ENCODE measurements at regions not wholly inside any gene's neighbourhood (a gene's known extent, or its start where the extent isn't known, plus 50 kb on each side); places are given as distances from the start of the nearest gene placed in this dataset.

DNA sequence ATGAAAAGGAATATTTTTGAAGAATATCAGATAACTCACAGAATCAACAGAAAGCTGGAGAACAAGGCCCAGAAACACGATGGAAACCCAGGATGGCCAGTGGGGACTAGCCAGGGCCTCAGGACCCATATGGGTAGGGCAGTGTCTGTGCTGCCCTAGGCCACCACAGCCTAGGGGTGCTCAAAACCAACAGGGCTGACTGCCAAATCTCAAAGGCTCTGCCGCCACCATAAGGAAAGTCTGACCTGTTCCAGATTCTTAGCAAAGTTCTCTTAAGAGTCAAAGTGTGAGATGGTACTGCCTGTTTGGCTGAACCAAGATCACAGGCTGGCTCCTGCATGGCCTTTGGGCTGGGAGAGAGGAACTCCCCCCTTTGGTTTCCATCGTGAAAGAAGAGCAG is 164.7 kb upstream of the CTTNBP2NL start:
- DNase-seq: no peak

DNA sequence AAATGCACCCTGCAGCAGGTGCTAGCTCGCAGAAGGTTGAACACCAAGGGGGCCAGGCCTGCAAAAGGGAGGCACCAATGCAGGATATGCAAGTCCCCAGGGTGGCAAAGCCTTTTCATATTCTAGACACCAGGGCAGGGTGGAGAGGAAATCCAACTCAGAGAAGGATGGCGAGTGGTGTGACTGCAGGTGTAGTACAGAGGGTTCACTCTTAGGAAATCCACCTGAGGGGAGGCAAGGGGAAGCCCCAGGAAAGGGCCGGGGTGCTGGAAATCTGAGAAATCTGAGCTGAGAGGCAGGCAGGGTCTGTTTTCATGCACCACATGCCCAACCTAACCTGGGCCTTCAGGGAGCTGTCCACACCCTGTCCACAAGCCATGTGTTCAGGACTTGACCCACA is 163.2 kb upstream of the CTTNBP2NL start:
- DNase-seq: no peak

DNA sequence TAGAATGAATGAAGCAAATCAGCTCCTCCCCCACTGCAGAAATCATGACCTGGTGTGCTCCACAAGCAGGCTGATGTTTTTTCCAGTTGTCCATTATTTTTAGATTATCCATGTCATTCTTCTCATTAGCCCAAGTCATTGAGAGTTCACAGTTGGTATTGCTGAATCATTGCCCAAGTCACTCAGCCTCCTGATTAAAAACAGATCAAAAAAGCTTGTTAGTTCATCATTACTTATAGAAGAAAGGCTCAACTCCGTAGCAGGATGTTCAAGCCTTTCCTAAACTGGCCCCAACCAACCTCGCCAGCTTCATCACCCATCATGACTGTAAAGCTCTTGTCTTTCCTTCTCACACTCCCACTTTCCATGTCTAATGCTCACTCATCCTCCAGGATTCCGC is 161.3 kb upstream of the CTTNBP2NL start:
- DNase-seq: no peak

DNA sequence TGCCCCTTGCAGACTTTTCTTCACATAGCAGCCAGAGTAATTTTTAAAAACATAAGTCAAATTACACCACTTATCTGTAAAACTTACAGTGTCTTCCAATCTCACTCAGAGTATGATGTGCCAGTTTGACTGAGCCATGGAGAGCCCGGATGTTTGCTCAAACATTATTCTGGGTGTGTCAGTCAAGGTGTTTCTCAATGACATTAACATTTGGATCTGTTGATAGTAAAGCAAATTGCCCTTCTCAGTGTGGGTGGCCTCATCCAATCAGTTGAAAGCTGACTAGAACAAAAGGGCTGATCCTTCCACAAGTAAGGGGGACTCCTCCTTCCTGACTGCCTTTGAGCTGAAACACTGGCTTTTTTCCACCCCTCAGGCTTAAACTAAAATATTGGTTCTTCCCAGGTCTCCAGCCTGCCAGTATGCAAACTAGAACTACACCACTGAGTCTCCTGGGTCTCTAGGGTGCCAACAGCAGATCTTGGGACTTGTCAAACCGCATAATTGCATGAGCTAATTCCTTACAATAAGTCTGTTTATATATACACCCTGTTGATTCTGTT is 157.9 kb upstream of the CTTNBP2NL start:
- DNase-seq: no peak

DNA sequence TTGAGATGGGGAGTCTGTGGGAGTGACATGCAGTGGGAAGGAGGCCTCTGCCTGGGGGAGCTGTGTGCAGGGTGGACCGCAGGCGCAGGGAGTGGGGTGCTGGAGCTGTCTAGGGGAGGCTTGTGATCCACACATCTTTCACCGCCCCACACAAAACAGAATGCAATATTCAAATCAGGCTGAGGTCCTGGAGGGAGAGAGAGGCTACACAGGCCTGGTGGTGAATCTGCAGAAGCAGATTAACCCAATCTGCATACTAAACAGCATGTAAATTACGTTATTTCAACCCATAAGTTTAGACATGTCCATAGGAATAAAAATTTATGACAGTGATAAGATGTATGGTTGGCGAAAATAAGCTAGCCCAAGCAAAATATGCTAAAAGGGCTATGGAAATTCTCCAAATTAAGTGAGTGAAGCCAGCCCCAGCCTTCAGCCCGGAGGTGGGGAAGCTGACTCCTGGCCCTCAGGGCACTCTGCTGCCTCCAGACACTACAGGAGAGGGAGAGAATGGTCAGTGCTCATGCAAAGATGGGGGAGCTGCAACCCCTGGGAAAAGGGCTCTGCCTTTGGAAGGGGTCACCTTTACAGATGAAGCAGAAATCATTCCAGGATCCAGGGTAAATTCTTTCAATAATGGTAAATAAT is 156.2 kb upstream of the CTTNBP2NL start:
- DNase-seq: no peak

DNA sequence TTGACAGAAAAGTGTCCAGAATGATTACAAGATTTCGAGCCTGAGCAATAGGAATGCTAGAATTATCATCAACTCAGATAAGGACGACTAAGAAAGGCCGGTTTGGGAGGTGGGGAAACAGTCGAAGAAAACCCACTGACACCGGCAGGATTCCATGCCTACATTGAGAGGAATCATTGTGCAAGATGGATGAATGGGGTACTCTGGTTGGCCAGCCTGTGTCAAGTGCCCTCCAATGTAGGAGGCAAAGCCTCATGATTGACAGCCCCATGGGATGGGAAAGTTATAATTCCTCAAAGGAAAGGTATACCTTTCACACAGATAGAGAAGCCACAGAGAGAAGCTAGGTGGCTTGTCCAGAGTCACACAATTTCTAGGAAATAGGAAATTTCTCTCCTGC is 153.5 kb upstream of the CTTNBP2NL start:
- no peak for DNase-seq

DNA sequence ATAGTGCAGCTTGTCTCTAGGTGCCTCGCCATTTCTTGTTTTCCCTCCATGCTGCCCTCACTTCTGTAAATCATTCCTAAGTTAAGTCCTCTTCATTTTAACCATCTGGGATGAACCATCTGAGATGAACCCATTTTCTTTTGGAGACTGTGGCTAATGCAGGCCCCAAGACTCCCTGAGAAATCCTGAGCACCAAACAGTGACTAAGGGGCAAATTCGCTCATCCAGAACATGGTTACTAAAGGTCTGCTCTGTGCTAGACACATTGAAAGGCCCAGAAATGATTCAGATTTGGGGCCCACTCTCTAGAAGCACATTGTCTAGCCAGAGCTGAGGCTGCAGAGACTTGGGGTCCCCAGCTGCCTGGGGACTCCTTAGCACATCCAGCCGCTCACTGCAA is 151.9 kb upstream of the CTTNBP2NL start:
- no peak for DNase-seq

DNA sequence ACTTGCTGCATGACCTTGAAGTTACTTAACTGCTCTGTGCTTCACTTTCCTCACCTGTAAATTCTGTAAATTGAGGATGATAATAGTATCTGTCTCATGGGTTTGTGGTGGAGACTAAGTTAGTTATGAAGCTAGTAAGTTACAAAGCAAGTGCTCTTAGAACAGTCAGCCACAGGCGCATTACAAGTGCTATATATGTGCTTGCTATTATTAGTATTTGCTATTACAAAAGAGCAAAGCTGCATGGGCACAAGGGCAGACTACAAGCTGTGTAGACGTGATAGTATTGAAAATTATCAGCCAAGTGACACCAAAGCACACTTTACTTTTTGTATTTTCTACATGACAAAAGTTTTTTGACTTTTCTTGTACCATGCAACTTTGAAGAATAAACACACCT is 150.9 kb upstream of the CTTNBP2NL start:
- no peak for DNase-seq

DNA sequence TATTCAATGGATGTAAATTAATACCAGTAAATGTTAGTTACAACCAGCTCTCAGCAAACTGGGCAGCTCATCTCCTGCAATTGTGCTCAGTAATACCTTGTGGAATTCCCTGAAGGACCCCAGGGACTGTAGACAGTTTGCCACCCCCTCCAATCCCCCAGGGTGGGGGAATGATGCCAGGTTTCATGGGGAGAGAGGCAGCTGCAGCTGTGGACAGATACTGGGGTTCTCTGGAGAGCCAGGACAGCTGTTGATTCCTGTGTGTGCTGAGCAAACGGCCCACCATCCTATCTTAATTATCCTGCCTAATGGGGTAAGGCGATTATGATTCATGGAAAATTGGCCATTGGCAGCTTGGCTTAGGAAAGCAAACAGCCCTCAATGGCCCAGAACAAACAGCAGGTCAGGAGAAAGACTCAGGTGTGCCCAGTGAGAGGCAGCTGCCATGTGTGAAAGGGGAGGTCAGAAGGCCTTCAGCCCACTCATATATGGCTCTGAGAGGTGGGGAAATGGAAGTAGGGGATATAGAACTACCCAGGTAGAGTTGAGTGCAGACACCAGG is 148.9 kb upstream of the CTTNBP2NL start:
- no peak for DNase-seq

DNA sequence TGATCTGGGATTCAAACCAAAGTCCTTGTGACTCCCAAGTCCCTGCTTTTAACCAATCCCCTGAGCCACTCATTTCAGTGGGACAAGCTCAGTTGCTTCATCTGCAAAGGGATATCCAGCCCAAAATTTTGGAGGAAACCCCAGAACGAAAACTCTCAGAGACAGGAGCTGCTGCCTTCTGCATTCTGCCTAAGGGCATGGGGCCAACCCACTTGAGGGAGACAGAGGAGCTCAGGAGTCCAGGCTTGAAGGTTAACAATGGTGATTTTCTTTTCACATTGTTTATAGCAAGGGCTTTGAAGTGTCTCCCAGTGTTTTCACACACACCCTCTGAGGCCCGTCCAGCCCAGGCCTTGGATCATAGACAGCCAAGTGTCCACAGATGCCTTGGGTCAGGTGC is 148.1 kb upstream of the CTTNBP2NL start:
- DNase-seq: no peak

DNA sequence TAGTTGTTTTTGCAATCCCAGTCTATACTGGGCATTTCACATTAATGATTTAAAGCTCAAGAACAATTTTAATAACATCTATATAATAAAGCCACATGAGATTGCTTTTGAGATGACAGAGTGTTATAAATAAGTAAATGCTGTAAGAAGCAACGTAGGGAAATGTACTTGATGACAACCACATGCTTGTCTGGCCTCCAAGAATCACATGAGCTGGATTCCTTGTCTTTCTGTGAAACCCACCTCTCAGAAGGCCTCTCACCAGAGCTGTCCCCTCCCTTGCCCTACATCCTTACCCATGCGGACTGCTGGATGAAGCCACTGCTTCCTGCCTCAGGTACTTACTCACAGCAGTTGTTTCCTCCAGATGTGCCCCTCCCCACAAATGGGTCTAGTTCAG is 145.1 kb upstream of the CTTNBP2NL start:
- no peak for DNase-seq

DNA sequence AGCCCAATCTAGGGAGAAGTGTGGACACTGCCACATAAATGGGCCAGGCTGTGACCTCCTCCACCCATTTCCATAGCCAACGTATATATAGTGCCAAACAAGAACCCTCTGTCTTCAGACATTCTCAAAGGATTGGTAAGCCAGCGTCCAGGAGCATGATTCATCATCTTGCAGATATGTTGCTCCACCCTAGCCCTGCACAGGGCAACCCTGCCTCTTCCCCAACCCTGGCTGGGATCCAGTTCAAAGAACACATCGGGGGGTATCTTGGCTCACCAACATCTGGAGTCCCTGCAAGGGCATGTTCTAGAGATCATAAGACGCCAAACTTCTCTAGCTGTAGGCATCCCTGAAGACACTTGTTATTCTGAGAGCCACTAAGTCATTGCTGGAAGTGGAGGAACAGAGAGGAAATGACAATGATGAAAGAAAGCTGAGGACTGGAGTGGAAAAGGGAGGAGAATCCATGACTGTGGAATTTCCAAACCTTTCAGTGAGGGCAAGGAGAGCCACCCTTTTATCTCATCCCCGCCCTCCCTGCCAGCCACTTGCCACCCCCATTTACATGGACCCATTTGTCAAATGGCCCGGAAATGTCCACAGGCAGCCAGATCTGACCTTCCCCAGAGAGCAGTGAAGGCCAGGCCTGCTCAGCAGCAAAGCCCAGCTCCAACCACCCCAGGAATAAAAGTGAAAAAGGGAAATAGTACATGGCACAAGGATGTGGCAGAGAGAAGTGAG is 144.1 kb upstream of the CTTNBP2NL start:
- peak; percentile 63 to 82 for DNase-seq

DNA sequence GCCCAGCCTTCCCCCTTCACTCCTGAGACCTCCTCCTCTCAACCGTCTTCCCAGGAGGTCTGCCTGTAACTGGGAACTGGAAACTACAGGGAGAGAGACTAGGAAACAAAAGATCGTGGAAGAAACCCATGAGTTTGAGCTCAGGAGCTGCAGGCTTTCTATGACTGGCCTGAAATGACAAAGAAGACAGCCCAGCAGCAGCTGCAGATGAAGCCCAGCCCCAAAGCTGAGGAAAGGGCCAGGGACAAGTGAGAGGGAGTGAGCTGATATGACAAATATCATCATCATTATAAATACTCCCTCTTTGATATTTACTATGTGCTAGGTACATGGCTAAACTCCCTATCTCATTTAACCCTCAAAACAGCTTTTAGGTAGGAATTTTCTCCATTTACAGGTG is 142.6 kb upstream of the CTTNBP2NL start:
- no peak for DNase-seq

DNA sequence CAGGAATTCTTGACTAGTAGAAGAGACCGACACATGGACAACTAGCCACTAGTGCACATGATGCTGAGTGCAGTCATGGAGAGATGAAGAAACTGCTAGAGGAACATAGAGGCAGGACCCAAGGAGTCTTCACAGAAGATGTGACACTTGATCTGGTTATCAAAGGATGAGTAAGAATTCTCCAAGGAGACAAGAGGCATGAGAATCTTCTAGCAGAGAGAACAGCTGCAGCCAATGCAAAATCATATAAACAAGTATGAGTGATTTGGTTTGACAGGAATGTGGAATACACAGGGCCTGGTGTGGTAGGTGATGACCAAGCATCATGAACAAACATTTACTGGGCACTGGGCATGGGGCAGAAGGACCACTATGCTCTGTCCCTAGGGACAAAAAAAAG is 140.9 kb upstream of the CTTNBP2NL start:
- no peak for DNase-seq

DNA sequence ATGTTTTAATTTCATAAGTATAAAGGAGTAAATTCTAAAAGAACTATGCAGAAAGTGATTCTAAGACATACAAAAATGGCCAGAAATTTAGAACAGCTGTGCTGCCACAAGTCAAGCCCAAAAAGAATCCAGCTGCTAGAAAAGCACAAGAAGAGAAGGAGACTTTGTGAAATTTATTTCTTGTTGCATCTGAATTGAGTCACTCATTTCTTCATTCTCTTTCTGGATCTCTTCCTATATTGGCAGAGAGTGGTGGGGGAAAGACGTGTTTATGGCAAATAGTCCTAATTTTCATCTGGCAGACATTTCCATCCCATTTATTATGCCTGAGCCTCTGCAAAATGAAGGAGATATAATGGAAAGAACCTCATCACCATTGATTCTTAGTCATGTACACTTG is 139.6 kb upstream of the CTTNBP2NL start:
- no peak for DNase-seq

DNA sequence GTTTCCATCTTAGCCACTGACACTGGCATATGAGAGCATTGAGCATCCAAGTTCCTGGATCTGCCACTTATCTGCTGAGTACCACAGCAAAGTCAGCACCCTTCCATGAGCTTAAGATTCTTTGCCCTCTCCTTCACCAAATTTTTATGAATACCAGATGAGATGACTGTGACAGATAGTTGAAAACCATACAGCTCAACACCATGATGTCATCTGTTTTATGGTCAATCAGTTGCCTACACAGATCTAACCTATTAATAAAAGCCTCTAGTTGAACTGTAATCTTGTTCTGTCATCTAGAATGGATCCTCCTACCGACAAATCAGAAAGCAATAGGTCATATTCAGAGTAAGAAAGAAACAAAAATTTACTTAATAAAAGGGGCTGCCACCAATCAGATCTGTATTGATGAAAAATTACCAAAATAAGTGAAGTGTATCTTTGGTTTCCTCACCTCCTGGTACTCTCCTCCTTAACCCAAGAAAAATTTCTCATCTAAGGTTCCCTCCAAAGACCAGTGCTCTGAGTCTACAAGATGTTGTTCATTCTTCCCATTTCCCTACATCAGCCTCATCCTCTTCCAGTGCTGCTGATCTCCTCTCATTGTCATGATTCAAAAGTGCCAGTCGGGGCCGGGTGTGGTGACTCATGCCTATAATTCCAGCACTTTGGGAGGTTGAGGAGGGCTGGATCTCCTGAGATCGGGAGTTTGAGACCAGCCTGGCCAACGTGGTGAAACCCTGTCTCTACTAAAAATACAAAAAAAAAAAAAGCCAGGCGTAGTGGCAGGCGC is 138.8 kb upstream of the CTTNBP2NL start:
- no peak for DNase-seq

DNA sequence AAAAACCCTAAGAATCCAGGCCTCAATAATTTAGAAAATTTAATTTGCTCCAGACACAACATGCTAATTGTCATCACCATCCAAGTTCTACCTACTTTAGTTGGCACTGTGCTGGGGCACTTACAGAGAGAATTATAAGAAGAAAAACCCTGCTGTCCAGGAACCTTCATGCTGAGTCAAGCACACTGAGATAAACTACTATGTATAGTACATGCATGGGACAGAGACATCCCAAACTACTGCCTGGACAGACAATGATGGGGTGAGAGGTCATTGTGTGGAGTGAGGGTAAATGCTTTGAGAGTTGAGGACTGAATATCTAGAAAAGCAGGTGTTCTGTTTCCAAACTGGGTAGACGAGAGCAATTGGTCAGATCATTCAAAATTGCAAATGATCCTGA is 135.3 kb upstream of the CTTNBP2NL start:
- DNase-seq: no peak

DNA sequence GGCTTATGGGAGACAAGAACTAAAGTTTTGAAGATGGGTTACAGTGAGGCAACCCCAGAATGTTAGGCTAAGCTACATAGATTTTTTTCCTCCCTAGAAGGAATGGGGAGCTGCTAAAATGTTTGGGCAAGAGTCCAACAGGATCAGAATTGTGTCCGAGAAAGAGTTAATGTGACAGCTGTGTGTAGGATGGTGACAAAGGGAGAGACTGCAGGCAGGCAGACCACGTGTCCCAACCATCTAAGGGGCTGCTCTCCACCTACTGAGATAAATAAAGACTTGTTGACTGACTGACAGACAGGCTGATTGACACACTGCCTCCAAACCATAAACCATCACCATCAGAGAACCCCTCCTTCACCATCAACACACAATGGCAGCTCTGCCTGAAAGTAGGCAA is 133.7 kb upstream of the CTTNBP2NL start:
- no peak for DNase-seq

DNA sequence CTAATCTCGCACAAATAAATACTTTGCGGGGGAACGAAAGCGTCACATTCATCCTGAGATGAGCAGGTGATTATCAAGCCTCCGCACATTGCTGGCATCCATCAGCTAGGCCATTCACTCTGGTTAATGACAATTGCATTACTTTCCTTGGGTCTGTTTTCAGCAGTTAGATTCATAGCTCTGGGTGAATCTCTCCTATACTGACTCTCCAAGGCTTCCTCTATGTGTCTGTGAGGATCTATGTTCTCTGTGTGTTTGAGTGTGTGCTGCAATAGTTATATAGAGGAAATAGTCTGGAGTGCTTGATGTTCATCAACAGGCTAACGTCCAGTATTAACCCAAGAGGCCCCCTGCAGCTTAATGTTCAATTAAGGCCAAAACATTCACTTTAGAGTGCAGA is 133.0 kb upstream of the CTTNBP2NL start:
- no peak for DNase-seq

DNA sequence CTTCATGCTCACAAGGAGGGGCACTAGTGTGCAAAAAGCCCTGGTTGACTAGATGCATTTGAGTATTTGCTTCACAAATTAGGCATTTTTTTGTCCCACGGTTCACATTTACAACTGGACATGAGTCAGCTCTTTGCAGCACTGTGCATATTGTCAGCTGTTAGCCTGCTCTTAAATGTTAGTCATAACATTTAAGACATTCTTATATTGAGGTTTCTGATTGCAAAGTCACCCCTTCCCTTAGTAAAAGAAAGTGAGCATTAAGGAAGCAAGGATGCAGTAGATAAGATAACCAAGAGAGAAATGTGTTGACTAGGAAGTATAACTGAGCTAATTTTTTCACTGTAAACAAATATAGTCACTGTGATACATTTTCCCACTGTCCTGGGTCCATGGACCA is 132.6 kb upstream of the CTTNBP2NL start:
- no peak for DNase-seq

DNA sequence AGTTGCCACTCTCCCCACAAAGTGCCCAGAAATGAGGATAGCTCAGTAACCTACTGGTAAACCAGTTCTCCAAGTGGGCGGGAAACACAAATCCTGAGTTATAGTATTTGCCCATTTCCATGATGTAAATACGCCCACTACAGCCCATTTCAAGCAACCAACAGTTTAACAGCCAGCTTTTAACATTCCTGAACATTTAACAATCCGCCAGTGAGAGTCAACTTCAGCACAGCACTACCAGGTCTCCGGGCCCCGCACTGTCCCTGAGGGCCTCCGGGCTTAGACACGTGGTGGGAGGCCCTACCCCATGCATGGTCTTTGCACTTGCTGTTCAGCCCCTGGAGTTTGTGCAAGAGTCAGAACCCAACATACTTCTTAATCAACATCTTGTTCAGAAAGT is 132.0 kb upstream of the CTTNBP2NL start:
- DNase-seq: no peak

DNA sequence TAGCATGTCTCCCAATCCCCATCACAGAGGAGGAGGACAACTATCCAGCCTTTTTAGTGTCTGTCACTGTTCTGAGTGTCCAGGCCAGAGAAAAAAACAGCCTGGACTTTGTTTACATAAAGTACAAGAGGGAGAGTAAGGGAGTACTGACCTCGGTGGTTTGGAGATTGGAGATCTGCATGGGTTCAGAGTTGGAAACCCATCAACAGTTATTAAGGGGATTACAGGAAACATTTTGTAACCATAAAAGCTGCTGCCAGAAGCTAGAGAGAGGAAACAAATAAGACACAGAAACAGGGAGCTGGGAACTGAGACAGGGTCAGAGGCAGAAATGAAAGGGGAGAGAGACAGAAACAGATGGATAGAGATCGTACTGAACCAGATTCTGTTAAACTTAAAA is 131.5 kb upstream of the CTTNBP2NL start:
- no peak for DNase-seq

DNA sequence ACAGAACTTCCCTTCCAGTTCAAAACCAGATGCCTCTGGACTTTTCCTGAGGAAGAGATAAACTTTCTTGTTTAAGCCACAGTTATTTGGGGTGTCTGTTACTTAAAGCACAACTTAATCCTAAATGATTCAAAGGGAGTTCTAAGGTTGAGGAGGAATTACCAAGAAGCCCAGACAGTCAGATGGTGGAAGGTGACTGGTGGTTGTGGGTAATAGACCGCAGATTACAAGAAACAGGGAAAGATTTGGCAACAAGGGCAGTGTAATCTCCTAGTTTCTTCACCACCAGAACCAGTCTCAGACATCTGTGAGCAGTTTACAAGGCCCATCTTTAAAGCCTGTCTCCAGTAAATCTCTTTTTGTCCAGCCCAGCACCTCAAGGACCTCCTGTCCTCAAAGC is 130.1 kb upstream of the CTTNBP2NL start:
- no peak for DNase-seq

DNA sequence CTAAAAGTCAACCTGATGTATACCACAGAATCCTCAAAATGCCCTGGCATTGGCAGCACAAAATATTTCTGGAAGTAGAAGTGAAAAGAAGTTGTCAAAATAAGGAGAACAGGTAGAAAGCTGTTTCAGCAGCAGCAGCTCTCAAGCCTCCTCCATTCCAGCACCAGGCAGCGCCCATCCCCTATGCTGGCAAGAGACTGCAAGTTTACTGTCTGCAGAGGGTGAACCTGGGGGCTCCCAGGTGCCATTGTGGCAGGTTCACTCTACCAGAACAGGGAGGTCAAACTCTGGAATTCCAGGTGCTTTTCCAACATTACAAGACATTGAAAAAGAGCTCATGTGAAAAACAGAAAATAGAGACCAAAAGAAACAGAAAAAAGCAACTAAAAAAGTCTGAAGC is 128.8 kb upstream of the CTTNBP2NL start:
- DNase-seq: no peak
